WTC11 (cell line): ENCODE measurements at regions not wholly inside any gene's neighbourhood (a gene's known extent, or its start where the extent isn't known, plus 50 kb on each side); places are given as distances from the start of the nearest gene placed in this dataset.

Source experiments
- CTCF ChIP-seq: fragments of 200-600 bp; IDR thresholded peaks from 2 replicates; pipeline ENCODE4 v1.8.0; 2022; ENCODE audit warnings: antibody characterized with exemption
- TF ChIP-seq, protein P1 (sequence below): sonication (generic); formaldehyde crosslinking; IDR thresholded peaks from 2 replicates; pipeline ENCODE4 v1.8.0; 2022; ENCODE audit warnings: mild to moderate bottlenecking, missing genetic modification reagents

DNA sequence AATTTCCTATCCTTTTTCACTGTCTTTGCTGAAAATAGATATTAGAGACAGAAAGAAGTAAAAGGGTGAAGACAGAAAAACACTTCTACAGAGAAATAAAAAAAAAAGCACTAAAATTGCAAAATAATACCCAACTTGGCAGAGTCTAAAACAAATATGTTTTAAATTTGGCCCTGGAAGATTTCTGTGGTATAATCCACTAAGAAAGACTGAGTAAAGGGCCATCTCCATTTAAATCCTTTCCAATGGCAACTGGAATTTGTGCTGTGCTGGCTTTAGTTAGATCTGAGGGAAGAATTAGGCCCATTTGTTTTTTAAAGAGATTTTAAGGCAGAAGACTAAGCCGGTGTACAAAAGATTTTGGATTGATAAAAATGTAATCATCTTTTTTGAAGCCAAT lies 321.2 kb downstream of the GJA1 start:
- TF ChIP-seq CTCF: no peak
- TF ChIP-seq, protein P1, sequence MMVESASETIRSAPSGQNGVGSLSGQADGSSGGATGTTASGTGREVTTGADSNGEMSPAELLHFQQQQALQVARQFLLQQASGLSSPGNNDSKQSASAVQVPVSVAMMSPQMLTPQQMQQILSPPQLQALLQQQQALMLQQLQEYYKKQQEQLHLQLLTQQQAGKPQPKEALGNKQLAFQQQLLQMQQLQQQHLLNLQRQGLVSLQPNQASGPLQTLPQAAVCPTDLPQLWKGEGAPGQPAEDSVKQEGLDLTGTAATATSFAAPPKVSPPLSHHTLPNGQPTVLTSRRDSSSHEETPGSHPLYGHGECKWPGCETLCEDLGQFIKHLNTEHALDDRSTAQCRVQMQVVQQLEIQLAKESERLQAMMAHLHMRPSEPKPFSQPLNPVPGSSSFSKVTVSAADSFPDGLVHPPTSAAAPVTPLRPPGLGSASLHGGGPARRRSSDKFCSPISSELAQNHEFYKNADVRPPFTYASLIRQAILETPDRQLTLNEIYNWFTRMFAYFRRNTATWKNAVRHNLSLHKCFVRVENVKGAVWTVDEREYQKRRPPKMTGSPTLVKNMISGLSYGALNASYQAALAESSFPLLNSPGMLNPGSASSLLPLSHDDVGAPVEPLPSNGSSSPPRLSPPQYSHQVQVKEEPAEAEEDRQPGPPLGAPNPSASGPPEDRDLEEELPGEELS (CRISPR knock-in tag): no peak
